ENCODE measurements at regions not wholly inside any gene's neighbourhood (a gene's known extent, or its start where the extent isn't known, plus 50 kb on each side); places are given as distances from the start of the nearest gene placed in this dataset.

DNA sequence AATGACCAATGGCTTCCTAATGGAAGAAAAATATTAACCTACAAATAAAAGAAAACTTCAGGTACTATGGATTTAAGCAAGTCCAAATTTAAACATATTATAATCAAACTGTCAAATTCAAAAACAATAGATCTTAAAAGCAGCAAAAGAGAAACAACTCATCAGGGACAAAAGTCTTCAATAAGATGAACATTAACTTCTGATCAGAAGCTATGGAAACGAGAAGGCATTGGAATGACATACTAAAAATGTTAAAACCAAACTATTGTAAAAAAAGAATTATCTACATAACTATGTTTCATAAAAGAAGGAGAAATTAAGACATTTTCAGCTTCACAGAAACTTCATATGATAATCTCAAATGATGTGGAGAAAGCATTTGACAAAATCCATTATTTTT is 334.7 kb downstream of the ANKRD7 start:
- no peak overlapping the region for H3K4me3 ChIP-seq (ENCODE audit: low read depth, low read length, poor library complexity, severe bottlenecking)
- H3K4me1 ChIP-seq (ENCODE audit: insufficient read depth, low read length, poor library complexity, severe bottlenecking), result no peaks in the 10 kb centered on the region
- no peak overlapping the region for H3K27ac ChIP-seq (ENCODE audit: low read depth, low read length, poor library complexity, severe bottlenecking)
- intact Hi-C loops (cut with micrococcal nuclease; ENCODE audit: unreplicated experiment), result no loop called here
- H3K27me3 ChIP-seq (replicated peaks; ENCODE audit: insufficient read depth, low read depth, low read length, poor library complexity), result no peaks in the 10 kb centered on the region
- POLR2A ChIA-PET (ENCODE audit: low non-redundant PET), result no interaction called here
- BruUV-seq (replicated peaks), result no TSS peak
- TF ChIP-seq, protein P1, sequence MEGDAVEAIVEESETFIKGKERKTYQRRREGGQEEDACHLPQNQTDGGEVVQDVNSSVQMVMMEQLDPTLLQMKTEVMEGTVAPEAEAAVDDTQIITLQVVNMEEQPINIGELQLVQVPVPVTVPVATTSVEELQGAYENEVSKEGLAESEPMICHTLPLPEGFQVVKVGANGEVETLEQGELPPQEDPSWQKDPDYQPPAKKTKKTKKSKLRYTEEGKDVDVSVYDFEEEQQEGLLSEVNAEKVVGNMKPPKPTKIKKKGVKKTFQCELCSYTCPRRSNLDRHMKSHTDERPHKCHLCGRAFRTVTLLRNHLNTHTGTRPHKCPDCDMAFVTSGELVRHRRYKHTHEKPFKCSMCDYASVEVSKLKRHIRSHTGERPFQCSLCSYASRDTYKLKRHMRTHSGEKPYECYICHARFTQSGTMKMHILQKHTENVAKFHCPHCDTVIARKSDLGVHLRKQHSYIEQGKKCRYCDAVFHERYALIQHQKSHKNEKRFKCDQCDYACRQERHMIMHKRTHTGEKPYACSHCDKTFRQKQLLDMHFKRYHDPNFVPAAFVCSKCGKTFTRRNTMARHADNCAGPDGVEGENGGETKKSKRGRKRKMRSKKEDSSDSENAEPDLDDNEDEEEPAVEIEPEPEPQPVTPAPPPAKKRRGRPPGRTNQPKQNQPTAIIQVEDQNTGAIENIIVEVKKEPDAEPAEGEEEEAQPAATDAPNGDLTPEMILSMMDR (conservative IDR thresholded peaks at IDR 0.05; ENCODE audit: low read depth, low read length), result no peak
- no peak for TF ChIP-seq EZH2 (IDR thresholded peaks at IDR 0.05; ENCODE audit: borderline replicate concordance, low read depth, low read length, poor library complexity, severe bottlenecking)
- peaks cover 8% of the 10 kb centered on the region for H3K9me3 ChIP-seq (ENCODE audit: low read depth, low read length, poor library complexity, severe bottlenecking)
- H3K36me3 ChIP-seq (ENCODE audit: insufficient read depth, low read length, poor library complexity, severe bottlenecking), result no peaks in the 10 kb centered on the region
- CTCF ChIA-PET, result no interaction called here
- DNase-seq (ENCODE audit: low spot score), result no peak

DNA sequence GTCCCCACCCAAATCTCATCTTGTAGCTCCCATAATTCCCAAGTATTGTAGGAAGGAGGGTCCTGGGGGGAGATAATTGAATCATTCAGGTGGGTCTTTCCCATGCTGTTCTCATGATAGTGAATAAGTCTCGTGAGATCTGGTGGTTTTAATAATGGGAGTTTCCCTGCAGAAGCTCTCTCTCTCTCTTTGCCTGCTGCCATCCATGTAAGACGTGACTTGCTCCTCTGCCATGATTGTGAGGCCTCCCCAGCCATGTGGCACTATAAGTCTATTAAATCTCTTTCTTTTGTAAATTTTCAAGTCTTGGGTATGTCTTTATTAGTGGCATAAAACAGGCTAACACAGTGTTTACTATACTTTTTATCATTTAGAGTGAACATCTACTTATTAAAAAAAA is 338.8 kb downstream of the ANKRD7 start:
- no peak for TF ChIP-seq EZH2 (IDR thresholded peaks at IDR 0.05; ENCODE audit: borderline replicate concordance, low read depth, low read length, poor library complexity, severe bottlenecking)
- TF ChIP-seq, protein P1 (conservative IDR thresholded peaks at IDR 0.05; ENCODE audit: low read depth, low read length), result no peak

DNA sequence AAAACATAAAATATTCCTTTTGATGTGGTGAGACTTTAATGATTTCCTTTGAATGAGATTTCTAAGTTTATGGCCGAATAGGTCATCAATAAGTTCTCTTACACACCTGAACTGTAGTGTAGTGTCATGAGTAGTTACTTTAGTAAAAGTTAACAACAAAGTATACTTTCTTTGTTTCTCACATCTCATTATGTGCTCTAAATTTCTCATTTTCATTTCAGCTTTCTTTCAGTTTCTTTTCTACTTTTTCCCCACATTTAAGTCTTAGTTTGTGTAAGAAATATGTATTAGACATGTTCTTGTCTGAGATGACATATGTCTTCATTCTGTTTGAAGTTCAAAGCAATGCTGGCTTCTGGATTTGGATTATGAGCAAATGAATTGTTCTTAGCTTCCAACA is 348.1 kb downstream of the ANKRD7 start:
- intact Hi-C loops (cut with micrococcal nuclease; ENCODE audit: unreplicated experiment), result no loop called here
- ChIA-PET POLR2A (ENCODE audit: low non-redundant PET) (no interaction called here), CTCF (no interaction called here)
- Histone ChIP-seq H3K4me1 (ENCODE audit: insufficient read depth, low read length, poor library complexity, severe bottlenecking) (no peaks in the 10 kb centered on the region), H3K27me3 (replicated peaks; ENCODE audit: insufficient read depth, low read depth, low read length, poor library complexity) (no peaks in the 10 kb centered on the region), H3K36me3 (ENCODE audit: insufficient read depth, low read length, poor library complexity, severe bottlenecking) (no peaks in the 10 kb centered on the region), H3K4me3 (ENCODE audit: low read depth, low read length, poor library complexity, severe bottlenecking) (no peak overlapping the region), H3K27ac (ENCODE audit: low read depth, low read length, poor library complexity, severe bottlenecking) (no peak overlapping the region), H3K9me3 (ENCODE audit: low read depth, low read length, poor library complexity, severe bottlenecking) (no peaks in the 10 kb centered on the region)
- BruUV-seq (replicated peaks), result no TSS peak
- no peak for DNase-seq (ENCODE audit: low spot score)
- TF ChIP-seq, protein P1 (conservative IDR thresholded peaks at IDR 0.05; ENCODE audit: low read depth, low read length), result no peak
- TF ChIP-seq EZH2 (IDR thresholded peaks at IDR 0.05; ENCODE audit: borderline replicate concordance, low read depth, low read length, poor library complexity, severe bottlenecking), result no peak

More for the DNA sequence above, 338.8 kb downstream of the ANKRD7 start:
- Histone ChIP-seq H3K4me3 (ENCODE audit: low read depth, low read length, poor library complexity, severe bottlenecking) (no peak overlapping the region), H3K36me3 (ENCODE audit: insufficient read depth, low read length, poor library complexity, severe bottlenecking) (no peaks in the 10 kb centered on the region), H3K4me1 (ENCODE audit: insufficient read depth, low read length, poor library complexity, severe bottlenecking) (no peaks in the 10 kb centered on the region), H3K27ac (ENCODE audit: low read depth, low read length, poor library complexity, severe bottlenecking) (no peak overlapping the region), H3K27me3 (replicated peaks; ENCODE audit: insufficient read depth, low read depth, low read length, poor library complexity) (no peaks in the 10 kb centered on the region), H3K9me3 (ENCODE audit: low read depth, low read length, poor library complexity, severe bottlenecking) (peaks cover 8% of the 10 kb centered on the region)
- ChIA-PET CTCF (no interaction called here), POLR2A (ENCODE audit: low non-redundant PET) (no interaction called here)
- intact Hi-C loops (cut with micrococcal nuclease; ENCODE audit: unreplicated experiment), result no loop called here
- DNase-seq (ENCODE audit: low spot score), result no peak
- no TSS peak for BruUV-seq (replicated peaks)

Measured in A673 (cell line).